Hepatocyte (in vitro differentiated cells): ENCODE measurements at regions not wholly inside any gene's neighbourhood (a gene's known extent, or its start where the extent isn't known, plus 50 kb on each side); places are given as distances from the start of the nearest gene placed in this dataset.

Source experiments
- CTCF ChIP-seq: fragments of 200-600 bp; sonication (generic); IDR thresholded peaks from 2 replicates; pipeline ENCODE4 v1.5.1; 2016; ENCODE audit warnings: antibody characterized with exemption, mild to moderate bottlenecking; ENCODE audit not compliant: poor library complexity
- EZH2 ChIP-seq: fragments of 200-600 bp; sonication (generic); IDR thresholded peaks from 2 replicates; pipeline ENCODE4 v1.6.1; 2016; ENCODE audit warnings: antibody characterized with exemption, mild to moderate bottlenecking, borderline replicate concordance

GRCh38 chr19:33879818-33880575, 83.3 kb downstream of the KCTD15 start:
- TF ChIP-seq CTCF (no peak), EZH2 (no peak)
